ENCODE measurements at regions not wholly inside any gene's neighbourhood (a gene's known extent, or its start where the extent isn't known, plus 50 kb on each side); places are given as distances from the start of the nearest gene placed in this dataset.
A peak's percentile ranks its signal among the peaks of the same experiment; 100 is the strongest.

DNA sequence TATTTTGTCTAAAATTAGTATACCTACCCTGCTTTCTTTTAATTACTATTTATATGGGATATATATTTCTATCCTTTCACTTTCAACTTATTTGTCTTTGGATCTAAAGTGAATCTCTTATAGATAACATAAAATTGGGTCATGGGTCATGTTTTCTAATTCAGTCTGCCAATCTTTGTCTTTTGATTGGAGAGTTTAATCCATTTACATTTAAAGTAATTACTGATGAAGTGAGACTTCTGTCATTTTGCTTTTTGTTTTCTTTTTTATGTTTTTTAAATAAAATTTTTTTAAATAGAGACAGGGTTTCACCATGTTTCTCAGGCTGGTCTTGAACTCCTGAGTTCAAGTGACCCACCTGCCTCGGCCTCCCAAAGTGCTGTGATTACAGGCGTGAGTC is 50.5 kb upstream of the PRDM1 start:
- DNase-seq = no peak

DNA sequence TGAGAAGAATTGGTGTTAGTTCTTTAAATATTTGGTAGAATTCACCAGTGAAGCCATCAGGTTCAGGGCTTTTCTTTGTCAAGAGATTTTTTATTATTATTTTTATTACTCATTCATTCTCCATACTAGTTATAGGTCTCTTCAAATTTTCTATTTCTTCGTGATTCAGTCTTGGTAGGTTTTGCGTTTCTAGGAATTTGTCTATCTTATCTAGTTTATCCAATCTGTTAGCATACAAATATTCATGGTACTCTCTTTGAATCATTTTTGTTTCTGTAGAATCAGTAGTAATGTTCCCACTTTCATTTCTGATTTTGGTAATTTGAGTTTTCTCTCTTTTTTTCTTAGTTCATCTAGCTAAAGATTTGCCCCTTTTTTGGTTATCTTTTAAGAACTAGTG is 52.3 kb upstream of the PRDM1 start:
- DNase-seq = no peak

DNA sequence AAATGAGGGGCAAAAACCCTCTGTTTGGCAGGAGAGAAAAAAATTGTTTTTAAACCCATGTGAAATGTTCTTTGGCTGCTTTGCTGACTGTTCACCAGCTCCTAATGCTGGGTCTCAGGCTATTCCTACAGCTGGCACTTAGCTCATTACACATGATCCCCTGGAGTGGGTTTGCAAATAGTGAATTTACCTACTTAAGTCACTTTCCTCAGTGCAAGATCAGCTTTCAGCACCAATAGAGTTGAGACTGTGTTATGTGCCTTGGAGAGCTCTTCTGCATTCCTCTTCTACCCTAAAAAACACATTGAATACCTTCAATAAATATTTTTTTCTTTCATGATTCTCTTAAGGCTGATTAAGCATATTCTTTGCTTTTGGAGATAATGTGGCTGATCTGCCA is 58.4 kb upstream of the PRDM1 start:
- DNase-seq = no peak

DNA sequence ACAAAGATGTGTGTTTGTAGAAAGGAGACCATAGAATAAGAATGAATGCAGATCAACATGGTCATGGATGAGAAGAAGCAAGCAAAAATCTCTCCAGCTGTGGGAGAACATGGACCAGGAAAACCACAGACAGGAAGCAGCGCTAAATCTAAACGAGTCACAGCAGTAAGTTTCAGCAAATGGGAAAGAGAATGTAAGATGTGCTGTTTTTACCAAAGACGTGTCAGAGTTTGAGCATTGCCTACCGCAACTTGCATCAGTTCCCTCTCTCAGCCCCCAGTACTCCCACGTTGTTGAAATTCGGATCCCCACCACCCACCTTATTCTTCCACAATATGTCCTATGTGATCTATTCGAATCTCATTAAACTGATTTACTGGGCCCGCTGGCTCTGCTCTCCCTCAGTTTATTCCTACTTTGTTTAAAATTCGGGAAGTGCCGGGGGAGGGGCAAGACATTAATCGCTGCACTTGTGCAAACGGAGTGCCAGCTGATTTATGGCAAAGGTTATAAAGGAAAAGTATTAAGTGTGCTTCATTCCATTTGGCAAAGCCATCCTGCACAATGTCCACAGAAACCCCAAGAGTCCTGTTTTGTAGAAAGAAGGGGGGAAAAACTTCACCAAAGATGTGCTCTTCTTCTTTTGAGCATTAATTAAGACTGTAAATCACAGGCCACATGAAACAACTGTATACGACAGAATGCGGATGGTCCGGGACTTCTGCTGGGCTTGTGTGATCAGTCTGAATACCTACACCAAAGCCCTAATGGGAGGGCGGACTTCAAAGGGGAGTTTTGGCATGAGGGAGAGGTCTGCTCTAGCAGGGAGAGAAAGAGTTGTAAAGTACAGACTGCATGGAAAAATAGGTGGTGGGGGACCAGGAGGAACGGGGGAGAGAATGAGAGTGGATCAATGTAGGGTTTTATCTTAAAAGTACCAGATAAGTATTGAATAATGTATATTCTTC is 59.1 kb upstream of the PRDM1 start:
- no peak for DNase-seq

DNA sequence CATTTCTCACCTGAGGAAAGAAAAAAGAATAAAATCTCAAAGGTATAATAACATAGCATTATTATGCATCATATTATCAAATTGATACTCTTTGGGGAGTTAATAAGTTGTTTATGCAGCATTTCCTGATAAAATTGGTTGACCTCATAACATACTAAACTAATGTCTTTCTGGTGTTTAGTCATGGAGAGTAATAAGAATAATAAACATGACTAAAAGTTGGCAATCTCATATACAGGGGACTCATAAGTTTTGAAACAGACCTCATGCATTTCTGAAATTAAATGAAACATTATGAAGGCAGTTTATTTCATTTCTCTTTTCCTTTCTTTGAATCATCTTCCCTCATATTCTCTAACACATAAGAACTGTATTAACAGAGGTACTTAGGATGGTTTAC is 60.5 kb upstream of the PRDM1 start:
- DNase-seq = no peak

DNA sequence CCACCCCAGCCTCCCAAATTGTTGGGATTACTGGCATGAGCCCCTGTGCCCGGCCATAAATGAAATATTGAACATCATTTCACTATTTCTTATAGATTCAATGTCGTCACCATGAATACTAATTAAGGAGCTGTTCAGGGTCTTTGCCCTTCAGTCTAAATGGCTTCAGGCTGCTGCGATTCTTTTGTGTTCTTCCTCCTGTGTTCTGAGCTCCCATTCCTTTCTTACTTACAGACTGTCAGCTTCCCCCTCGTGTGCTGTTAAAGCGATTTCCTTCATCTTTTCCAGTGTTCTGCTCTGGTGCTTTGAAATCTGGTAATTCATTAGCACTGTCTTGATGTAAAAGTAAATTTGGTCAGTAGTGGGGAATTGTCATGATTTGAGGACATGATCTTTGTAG is 63.3 kb upstream of the PRDM1 start:
- no peak for DNase-seq

DNA sequence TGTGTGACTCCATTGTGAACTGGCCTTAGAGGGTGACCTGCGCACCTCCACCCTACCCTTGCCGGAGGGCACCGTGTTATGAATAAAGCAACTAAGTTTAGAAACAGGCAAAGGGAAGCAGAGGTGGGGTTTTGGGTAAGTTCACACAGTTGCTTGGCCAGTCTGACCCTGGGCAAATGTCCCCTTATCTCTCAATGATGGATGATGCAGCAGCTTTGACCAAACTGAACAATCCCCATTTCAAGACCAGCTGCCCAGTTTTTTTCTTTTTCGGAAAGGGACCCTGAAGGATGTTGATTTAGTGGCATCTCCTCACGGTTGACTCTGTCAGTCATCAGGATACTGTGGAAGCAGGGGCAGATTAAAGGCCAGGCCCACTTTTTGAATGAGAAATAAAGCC is 68.7 kb upstream of the PRDM1 start:
- no peak for DNase-seq

DNA sequence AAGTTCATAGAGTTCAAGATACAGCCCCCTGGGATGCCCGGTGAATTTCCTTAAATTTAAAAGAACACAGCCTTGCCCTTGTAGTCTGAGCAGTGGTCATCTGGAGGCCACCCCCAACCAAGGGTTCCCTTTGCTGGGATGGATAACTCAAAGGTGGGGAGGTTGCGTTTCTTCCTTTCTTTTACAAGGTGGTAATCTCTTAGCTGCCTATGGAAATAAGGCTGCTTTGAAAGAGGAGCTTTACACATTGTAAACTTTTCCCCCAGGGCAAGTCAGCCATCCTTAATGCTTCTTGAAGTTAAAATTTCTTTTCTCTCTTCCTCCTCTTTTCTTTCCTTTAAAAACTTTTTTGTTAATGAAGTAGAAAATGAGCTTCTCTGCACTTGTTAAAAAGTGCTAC is 71.2 kb upstream of the PRDM1 start:
- DNase-seq = no peak

DNA sequence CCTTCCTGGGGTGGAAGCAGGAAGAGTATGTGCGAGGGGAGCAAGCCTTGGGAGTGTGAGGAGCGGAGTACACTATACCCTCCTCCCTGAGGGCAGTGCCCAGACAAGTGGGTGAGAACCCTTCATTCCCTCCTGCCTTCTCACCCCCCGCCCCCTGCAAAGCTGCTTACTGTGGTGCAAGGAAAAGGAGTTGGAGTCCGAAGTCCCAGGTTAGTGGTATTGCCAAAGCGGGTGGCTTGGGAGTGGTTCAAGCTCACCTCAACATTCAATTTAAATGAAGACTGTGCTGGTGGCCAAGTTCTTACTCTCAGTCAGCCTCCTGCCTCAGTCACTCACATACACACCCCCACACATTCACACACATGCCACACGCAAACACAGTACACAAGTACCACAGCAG is 74.7 kb upstream of the PRDM1 start:
- DNase-seq = no peak

DNA sequence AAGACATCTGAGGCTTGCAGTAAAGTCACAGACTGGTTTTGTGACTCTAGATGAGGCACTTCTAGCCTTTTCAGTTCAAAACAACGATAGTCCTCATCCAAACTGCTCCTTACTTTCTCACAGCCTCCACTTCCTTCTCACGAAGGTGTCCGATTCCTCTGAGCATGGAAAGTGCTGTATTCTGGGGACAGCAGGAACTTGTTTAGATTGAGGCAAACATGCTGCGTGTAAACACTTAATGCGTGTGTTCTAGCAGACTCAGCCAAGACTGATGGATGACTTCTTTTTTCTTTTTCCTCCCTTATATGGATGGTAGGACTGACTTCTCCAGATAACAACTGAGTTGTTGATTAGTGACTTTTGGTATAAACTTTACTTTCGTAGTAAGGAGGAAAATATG is 80.2 kb upstream of the PRDM1 start:
- DNase-seq = no peak

DNA sequence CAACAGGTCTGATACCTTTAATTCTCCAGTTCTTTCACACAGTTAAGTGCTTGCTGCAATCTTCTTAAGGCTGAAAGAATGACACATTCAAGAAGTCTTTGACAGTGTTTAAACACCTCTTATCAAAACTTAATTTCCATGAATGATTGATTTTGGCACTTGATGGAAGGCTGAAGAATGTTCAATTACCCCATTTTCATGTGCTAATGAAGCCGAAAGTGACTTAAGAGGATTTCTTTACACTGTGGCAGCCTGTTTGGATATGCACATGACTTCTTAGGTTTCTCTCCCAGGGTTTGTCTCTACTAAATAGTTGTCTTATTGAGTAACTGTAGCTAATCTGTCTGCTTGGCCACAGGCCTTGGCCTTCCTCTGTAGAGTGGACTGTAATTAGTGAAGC is 81.1 kb upstream of the PRDM1 start:
- no peak for DNase-seq

DNA sequence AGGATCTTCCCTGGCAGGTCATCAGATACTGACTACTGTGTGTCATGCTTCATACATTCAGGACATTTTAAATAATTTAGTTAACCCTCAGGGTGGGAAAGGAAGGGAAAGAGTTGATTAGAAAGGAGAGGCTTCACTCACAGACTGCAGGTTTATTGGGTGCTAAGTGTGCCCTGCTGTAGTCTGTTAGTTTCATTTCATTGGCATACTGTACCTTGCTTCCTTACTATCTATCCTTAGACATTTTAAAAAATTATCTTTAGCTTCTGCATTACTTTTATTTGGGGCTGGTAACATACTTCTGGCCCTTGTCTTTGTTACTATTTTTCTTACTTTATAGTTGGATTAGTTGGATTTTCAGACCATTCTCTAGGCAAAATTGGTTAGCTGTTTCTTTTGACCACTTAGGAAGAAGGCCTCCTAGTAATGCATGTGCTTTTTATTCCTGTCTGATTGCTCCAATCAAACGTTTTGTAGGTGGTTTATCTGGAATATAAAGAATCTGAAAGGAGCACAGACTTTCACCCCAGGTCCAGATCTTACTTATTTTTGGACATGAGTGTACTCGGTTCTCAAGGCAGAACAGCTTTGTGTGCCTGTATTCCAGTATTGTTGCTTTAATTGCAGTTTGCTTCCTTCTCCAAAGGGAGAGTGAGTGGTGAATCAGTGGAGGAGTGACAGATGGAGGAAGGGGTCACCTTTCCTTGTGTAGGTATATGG is 82.7 kb upstream of the PRDM1 start:
- DNase-seq = no peak

DNA sequence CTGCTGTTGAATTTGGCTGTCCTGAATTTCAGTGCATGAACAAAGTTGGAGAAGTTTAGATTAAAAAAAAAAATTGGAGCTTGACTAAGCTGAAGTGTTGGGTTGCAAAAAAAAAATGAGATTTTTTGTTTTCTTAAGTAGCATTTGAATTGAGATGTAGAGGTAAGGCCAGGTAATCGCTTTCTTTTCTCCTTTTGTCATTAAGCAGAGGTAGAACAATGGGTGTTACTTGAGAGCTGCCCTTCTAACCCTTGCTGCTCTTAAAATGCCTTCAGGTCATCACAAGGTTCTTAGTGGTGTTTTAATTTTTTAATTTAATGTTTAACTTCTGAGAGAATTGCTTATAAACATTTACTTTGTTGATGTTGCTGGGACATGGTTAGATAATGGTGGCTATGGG is 84.1 kb upstream of the PRDM1 start:
- no peak for DNase-seq

DNA sequence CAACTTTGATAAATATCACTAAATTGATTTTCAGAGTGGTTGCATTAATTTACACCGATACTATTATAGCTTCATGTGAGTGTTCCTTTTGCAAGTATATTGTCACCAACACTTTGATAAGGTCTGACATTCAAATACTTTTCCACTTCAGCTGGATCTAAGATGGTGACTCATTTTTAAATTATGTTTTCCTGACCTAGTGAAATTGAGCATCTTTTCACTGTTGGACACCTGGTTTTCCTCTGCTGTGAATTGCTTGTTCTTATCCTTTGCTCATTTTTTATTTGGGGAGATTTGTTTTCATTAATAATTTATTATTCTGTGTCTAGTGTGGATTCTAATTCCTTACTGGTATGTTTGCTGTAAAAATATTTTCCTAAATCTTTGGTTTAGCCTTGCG is 85.2 kb upstream of the PRDM1 start:
- no peak for DNase-seq

DNA sequence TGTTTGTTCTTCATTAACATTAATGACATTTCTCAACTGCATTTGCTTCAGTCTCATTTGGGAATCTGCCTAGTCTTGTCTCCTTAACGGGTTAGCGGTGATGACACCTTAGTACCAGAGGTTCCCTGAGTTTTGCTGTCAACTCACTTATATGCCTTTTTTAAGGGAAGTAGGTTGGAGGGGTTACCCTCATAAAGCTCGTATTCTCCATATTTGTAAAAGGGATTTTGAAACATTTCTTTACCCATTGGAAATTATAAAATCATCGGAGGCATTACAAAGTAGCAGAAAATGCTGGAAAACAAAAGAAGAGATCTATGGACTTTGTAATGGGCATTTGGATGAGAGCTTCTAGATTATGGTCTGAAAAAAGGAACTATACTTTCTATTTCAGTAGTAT is 88.7 kb upstream of the PRDM1 start:
- no peak for DNase-seq

DNA sequence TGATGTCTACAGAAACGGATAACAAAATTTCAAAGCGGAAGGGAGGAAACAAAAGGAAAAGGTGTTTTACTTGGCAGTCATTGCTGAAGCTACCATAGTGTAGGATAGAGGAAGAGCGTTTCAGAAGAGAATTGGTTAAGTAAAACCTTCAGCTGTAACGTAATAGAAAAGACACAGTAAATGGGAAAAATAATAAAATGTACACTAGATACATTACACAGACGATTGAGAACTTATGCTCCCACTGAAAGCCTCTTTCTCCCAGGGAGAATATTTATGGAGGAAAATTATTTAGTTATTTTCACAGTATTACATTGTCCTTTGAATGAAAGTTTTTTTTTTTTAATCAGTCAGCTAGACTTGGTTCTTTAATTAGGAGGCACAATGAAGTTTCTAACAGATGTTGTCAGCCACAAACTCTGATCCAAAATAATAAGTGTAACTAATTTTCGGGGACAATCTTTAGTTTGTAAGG is 90.7 kb upstream of the PRDM1 start:
- DNase-seq = no peak

DNA sequence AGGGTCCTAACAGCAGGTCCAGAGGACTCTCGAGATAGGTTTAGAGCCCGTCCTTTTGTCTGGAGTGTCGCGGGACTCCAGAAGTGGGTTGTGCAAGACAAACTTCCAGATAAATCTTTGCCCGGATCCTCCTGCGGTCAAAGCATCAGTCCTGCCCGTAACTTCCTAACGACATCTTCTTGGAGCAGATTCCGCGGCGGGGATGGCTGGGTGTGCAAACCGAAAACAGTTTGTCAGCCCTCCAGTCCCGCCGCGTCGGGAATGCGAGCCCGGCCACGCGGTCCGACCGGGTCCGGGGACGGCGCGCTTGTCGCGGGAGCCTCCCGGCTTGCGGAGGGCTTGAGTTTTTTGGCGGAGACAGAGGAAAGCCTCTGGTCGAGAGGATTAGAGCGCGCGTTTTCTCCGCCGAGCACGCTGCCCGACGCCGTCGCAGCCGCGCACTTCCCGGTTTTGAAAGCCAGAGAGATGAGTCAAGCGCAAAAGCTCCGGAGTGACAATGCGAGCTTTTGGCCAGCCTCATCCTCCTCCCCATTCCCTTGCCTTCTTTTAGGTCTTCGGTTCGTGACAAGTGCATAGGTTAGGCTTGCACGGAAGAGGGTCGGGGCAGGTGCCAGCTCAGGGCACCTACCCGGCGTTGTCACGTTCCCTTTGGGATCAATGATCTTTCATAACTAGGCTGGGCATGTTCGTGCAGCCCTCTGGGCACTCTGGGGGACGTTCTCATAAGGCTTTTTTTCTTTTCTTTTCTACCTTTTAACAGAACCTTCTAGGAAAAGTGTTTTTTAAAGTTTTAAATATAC is 91.3 kb upstream of the PRDM1 start:
- DNase-seq = peak; percentile 57 to 66

DNA sequence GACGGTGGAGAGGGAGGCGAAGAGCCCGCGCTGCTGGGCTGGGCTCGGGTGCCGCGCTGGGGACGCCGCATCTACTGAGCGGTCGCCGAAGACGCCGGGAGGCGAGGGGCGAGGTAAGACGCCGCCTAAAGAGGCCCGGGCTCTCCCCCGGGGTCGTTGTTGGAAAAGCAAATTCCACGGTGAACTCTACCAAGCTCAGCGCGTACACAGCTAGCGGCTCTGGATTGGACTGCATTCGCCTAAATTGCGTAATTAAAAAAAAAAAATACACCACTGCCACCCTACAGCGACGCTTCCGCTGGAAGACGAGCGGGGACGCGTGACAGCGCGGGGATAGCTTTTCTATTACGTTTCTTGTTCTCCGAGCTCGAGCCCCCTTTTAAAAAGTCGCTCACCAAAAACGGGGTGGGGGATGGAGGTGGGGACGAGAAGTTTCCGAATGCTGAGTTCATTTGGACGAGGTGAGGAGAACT is 92.0 kb upstream of the PRDM1 start:
- DNase-seq = peak in 1 of 2 donors; percentile 51

DNA sequence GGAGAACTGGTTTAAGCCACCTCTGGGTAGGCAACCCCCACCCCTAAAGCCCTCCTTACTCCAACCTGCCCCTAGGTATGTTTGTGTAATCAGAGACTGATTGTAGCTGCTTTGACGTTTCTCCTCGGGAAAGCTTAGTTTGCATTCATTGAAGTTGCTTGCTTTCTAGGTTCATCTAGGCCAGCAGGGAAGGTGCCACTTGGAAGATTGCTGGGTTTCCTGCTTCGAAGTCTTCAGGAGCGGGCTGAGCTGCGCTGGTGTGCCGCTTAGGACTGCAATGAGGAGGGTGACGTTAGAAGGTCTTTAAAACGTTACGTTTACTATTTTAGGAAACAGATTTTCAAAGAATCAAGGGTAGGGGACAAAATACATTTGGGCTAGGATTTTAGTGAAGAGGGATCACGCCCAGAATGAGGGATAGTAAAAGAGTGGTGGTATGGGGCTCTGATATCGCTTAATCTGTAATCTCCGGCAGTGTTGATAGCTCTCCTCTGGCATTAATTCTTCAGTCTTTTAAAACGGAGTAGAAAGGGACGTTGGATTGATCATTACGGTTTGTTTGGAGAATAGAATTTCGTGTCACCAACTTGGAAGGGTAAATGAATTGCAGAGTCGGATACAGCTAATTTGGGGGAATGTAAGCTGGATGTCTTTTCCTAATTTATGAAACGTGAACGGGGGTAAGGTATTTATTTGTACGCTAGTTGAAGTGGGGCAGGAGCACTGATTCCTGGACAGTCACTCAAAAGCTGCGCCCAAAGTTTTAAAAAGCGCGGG is 92.6 kb upstream of the PRDM1 start:
- no peak for DNase-seq

DNA sequence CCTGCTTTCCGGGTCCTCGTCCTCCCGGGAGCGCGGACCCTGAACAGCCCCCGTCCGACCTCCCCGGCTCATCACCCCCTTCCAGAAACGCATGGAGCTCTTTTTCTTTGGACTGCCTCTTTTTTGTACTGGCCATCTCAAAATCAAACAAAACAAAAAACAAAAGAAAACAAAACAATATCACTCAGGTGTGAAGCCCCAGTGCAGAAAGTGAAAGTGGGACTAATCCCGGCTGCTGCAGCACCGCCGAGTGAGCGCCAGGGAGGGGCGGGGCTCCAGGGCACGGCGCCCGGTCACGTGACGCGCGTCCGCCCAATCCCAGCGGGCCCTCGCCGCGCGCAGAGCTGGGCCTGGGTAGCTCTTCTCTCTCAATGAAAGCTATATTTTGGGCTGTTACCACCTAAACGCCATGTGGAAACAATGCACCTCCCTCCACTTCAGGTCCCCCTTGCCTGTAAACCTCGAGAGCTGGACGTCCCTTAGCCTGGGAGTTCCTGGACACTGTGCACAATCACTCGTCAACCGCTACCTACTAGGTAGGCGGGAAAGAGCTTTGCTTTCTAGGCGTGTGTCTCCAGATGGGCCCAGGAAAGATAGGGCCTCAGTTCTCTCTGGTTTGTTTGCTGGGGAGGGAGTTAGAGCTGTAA is 93.7 kb upstream of the PRDM1 start:
- DNase-seq = peak; percentile 86 to 90

DNA sequence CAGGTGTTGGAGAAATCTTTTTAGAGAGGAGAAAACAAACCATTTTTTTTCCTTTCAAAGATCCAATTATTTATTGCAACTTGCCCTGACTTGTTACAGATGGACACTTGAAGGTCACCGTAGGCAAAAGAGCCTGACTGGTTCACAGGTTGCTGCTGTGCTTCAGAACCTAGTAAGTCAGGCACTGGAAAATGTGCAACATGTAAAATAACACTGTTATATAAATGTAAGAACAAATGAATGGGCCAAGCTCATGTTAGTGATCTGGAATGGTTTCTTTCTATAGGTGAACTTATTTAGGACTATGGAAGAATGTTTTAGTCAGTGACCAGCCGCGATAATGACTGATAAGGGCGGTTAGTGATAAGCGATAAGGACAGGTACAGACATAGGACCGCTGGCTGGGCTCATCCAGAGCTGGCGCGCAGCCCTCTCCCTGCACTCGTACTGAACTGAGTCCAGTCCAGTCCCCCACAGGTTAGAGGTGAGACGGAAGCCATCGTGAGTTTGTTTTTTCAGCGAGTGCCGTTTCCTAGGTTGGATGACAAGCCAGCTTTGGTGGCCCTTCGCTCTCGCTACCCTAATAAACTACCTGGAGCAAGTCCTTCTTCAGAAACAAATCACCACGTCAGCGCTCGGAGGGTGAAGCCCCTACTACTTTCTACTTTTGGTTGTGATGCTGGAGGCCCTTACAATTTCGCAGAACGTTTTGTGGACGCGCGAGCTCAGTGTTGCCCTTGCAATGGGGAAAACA is 94.4 kb upstream of the PRDM1 start:
- peak; percentile 24 to 37 for DNase-seq
